NOMO-1 treated with DMSO at 0.1 percent for 48 hours (cell line): ENCODE measurements at regions not wholly inside any gene's neighbourhood (a gene's known extent, or its start where the extent isn't known, plus 50 kb on each side); places are given as distances from the start of the nearest gene placed in this dataset.
"Not testable (repeated sequence)": the region's sequence is repeated elsewhere in the genome, so short reads cannot be mapped to it uniquely, and the experiment has no call there.

Source experiments
- DNase-seq: peaks from one replicate; lab custom pipeline; 2025; ENCODE audit not compliant: unreplicated experiment; lab: John Stamatoyannopoulos, UW

- DNase-seq: no peak
Observed at GRCh38 chr12:23236066-23236780, 611.3 kb downstream of the ETNK1 start.

- no peak for DNase-seq
Observed at GRCh38 chr12:23236811-23237210, 611.8 kb downstream of the ETNK1 start.

- no peak for DNase-seq
Observed at GRCh38 chr12:23238190-23238589, 613.2 kb downstream of the ETNK1 start.

- no peak for DNase-seq
Observed at GRCh38 chr12:23238957-23239356, 614.0 kb downstream of the ETNK1 start.

GRCh38 chr12:23245186-23245585 is 620.2 kb downstream of the ETNK1 start:
- no peak for DNase-seq

GRCh38 chr12:23253191-23253590 is 628.2 kb downstream of the ETNK1 start:
- DNase-seq: no peak

- DNase-seq: not testable (repeated sequence)
Observed at GRCh38 chr12:23253910-23254309, 628.9 kb downstream of the ETNK1 start.

GRCh38 chr12:23259558-23259957 is 634.6 kb downstream of the ETNK1 start:
- no peak for DNase-seq

- DNase-seq: no peak
Observed at GRCh38 chr12:23262670-23263069, 637.7 kb downstream of the ETNK1 start.

GRCh38 chr12:23277831-23278230 is 652.9 kb downstream of the ETNK1 start:
- no peak for DNase-seq

GRCh38 chr12:23281295-23281694 is 656.3 kb downstream of the ETNK1 start:
- no peak for DNase-seq

GRCh38 chr12:23282701-23283100 is 657.7 kb downstream of the ETNK1 start:
- DNase-seq: no peak

- DNase-seq: not testable (repeated sequence)
Observed at GRCh38 chr12:23285764-23286530, 661.0 kb downstream of the ETNK1 start.

GRCh38 chr12:23290627-23291330 is 658.7 kb downstream of the SOX5 start:
- no peak for DNase-seq

GRCh38 chr12:23303220-23303619 is 646.2 kb downstream of the SOX5 start:
- no peak for DNase-seq

GRCh38 chr12:23303821-23304220 is 645.6 kb downstream of the SOX5 start:
- no peak for DNase-seq

- no peak for DNase-seq
Observed at GRCh38 chr12:23333938-23334337, 615.5 kb downstream of the SOX5 start.

- DNase-seq: no peak
Observed at GRCh38 chr12:23335593-23335992, 613.9 kb downstream of the SOX5 start.

- no peak for DNase-seq
Observed at GRCh38 chr12:23337213-23337612, 612.3 kb downstream of the SOX5 start.

- no peak for DNase-seq
Observed at GRCh38 chr12:23340351-23340750, 609.1 kb downstream of the SOX5 start.

- DNase-seq: no peak
Observed at GRCh38 chr12:23342407-23342806, 607.1 kb downstream of the SOX5 start.

- DNase-seq: peak; percentile 31
Observed at GRCh38 chr12:23349564-23349963, 599.9 kb downstream of the SOX5 start.
